ENCODE measurements at regions not wholly inside any gene's neighbourhood (a gene's known extent, or its start where the extent isn't known, plus 50 kb on each side); places are given as distances from the start of the nearest gene placed in this dataset.

DNA sequence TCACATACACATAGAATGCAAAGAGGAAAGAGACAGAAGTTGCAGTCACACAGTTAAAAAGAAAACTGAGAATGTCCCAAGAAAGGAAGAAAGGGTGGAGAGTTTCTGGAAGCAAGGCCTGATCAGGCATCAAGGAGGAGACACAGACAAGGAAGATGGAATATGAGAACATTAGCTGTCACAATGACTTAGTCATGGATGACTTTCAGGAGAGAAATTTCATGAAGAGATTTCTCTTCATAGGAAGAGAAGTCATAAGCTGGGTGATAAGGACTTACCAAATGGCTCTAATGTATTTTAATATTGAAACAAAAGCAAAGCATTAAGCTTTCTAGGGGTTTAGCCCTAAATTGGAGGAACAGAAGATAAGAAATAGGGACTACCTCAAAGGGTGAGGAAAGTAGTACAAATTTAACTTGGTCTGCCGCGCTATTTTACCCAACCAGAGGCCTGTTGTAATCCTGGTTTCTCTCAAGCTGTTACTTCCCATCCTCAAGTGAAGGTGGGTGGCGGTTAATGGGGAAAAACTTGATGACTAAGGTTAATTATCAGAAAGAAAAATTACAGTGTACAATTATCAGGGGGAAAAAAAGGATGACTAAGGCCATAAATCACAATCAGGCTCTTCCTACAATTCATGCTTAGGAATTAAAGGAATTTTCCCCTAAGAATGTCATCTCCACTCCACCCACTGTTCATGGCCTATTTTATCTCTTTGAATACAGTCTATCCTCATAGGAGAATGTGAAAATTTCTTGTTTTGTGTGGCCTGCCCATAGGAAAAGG, 93.9 kb upstream of the ADGRL2 start:
- TF ChIP-seq, protein P1, sequence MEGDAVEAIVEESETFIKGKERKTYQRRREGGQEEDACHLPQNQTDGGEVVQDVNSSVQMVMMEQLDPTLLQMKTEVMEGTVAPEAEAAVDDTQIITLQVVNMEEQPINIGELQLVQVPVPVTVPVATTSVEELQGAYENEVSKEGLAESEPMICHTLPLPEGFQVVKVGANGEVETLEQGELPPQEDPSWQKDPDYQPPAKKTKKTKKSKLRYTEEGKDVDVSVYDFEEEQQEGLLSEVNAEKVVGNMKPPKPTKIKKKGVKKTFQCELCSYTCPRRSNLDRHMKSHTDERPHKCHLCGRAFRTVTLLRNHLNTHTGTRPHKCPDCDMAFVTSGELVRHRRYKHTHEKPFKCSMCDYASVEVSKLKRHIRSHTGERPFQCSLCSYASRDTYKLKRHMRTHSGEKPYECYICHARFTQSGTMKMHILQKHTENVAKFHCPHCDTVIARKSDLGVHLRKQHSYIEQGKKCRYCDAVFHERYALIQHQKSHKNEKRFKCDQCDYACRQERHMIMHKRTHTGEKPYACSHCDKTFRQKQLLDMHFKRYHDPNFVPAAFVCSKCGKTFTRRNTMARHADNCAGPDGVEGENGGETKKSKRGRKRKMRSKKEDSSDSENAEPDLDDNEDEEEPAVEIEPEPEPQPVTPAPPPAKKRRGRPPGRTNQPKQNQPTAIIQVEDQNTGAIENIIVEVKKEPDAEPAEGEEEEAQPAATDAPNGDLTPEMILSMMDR (IDR thresholded peaks at IDR 0.05 in 4 of 5, conservative IDR thresholded peaks at IDR 0.05 in 1 of 5): no peak
- no peak for TF ChIP-seq POLR2A (IDR thresholded peaks at IDR 0.05)
- ATAC-seq (no peak), DNase-seq (no peak)
- no peaks in the 10 kb centered on the region for H3K9me3 ChIP-seq
- no peak overlapping the region for H3K4me3 ChIP-seq
- in situ Hi-C loops (cut with MboI; ENCODE audit: low sequenced_read_pairs in 4 of 4): no loop called here
- no peaks in the 10 kb centered on the region for H3K4me1 ChIP-seq
- no peaks in the 10 kb centered on the region for H3K36me3 ChIP-seq
- intact Hi-C loops (cut with DNase I; ENCODE audit: low total_unique reads): no loop called here
- H3K27me3 ChIP-seq: no peaks in the 10 kb centered on the region
- H3K27ac ChIP-seq: no peak overlapping the region

DNA sequence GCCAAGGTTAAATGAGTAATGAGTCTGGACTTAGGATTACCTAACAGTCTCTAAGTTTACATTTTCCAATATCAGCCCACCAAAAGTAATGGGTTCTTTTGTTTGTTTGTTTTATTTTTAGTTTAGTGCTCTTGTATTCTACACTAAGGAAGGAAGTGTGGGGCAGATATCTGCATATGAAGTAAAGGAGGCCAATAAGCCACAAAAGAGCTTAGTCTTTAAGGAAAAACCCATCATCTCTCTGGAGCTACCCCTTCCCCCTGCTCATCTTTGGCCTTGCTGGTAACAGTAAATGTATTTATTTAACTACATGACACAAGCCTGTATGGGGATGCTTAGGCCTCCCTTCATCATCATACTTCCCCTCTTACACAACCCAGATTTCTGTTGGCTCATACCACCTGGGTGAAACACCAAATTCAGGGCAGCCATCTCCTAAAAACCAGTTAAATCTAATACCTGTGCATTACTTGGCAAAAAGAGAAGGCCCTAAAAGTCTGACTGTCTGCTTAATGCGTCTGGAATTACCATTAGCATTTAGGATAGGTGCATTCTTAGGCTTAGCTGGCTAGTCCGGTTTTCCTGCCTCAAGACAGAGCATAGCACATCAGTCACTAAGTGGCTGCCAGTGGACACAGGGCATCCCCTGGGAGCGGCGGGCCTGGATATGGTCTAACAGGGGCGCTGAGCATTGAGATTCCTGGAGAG, 96.8 kb upstream of the ADGRL2 start:
- H3K4me1 ChIP-seq: no peaks in the 10 kb centered on the region
- H3K36me3 ChIP-seq: no peaks in the 10 kb centered on the region
- DNase-seq (no peak), ATAC-seq (no peak)
- H3K27ac ChIP-seq: no peak overlapping the region
- no peak overlapping the region for H3K4me3 ChIP-seq
- no peaks in the 10 kb centered on the region for H3K27me3 ChIP-seq
- no peaks in the 10 kb centered on the region for H3K9me3 ChIP-seq
- TF ChIP-seq, protein P1 (IDR thresholded peaks at IDR 0.05 in 4 of 5, conservative IDR thresholded peaks at IDR 0.05 in 1 of 5): no peak
- intact Hi-C loops (cut with DNase I; ENCODE audit: low total_unique reads): no loop called here
- in situ Hi-C loops (cut with MboI; ENCODE audit: low sequenced_read_pairs in 4 of 4): no loop called here

DNA sequence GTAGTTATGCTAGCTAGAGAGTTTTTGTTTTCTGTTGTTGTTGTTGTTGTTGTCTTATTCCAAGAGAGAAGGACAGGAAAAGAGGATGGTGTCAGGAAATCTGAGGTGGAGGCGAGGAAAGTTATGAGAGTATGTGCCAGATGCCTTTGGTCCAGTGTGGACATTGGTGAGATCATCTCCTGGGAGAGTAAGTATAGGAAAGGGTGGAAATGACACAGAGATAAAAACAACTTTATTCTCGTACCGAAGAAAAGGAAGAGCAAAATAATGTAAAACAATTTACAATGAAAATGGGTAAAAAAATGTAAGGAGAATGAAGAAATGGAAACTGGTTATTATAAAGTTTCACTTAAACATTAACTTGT, 97.4 kb upstream of the ADGRL2 start:
- ATAC-seq: no peak

DNA sequence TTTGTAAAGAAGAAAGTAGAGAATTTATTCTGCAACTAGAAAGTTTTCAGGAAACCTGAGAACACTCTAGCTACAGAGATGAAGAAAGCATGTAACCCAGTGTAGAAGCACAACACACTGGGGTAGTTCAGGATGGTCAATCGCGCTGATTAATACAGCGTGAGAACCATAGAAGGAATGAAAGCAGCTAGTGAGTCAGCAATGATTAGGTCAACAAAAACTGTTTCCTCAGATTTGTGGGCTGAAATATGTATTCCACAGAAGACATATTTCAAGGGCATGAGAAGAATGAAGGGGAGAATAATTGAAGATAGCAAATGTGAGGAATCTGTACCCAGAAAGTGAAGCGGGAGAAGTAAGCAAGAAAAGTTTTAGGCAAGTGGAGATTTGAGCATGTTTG, 97.8 kb upstream of the ADGRL2 start:
- TF ChIP-seq, protein P1 (IDR thresholded peaks at IDR 0.05 in 4 of 5, conservative IDR thresholded peaks at IDR 0.05 in 1 of 5): no peak
- TF ChIP-seq POLR2A (IDR thresholded peaks at IDR 0.05): no peak
- Histone ChIP-seq H3K27me3 (no peaks in the 10 kb centered on the region), H3K27ac (no peak overlapping the region), H3K9me3 (no peaks in the 10 kb centered on the region), H3K36me3 (no peaks in the 10 kb centered on the region), H3K4me3 (no peak overlapping the region), H3K4me1 (no peaks in the 10 kb centered on the region)
- intact Hi-C loops (cut with DNase I; ENCODE audit: low total_unique reads): no loop called here
- no peak for ATAC-seq
- no peak for DNase-seq
- in situ Hi-C loops (cut with MboI; ENCODE audit: low sequenced_read_pairs in 4 of 4): no loop called here

More for the DNA sequence above, 97.4 kb upstream of the ADGRL2 start:
- no peak for DNase-seq
- in situ Hi-C loops (cut with MboI; ENCODE audit: low sequenced_read_pairs in 4 of 4): no loop called here
- H3K4me1 ChIP-seq: no peaks in the 10 kb centered on the region
- H3K27me3 ChIP-seq: no peaks in the 10 kb centered on the region
- H3K27ac ChIP-seq: no peak overlapping the region
- TF ChIP-seq POLR2A (IDR thresholded peaks at IDR 0.05): no peak
- TF ChIP-seq, protein P1 (IDR thresholded peaks at IDR 0.05 in 4 of 5, conservative IDR thresholded peaks at IDR 0.05 in 1 of 5): no peak
- no peak overlapping the region for H3K4me3 ChIP-seq
- H3K9me3 ChIP-seq: no peaks in the 10 kb centered on the region
- H3K36me3 ChIP-seq: no peaks in the 10 kb centered on the region
- intact Hi-C loops (cut with DNase I; ENCODE audit: low total_unique reads): no loop called here
